Osteoblast (primary cell): ENCODE measurements at regions not wholly inside any gene's neighbourhood (a gene's known extent, or its start where the extent isn't known, plus 50 kb on each side); places are given as distances from the start of the nearest gene placed in this dataset.

Experiments used
- DNase-seq: peaks from one replicate; pipeline ENCODE4 v3.0.0; 2011; ENCODE audit warnings: low spot score, mixed read lengths; ENCODE audit not compliant: insufficient read length; ENCODE audit errors: missing footprints
- H2AFZ ChIP-seq: 2 replicates; pipeline ENCODE4 v1.6.0; 2011; ENCODE audit warnings: mild to moderate bottlenecking, low read length
- H3K27ac ChIP-seq: 2 replicates; pipeline ENCODE4 v1.5.1; 2011; ENCODE audit warnings: mild to moderate bottlenecking, low read depth, low read length, moderate library complexity
- H3K27me3 ChIP-seq: 2 replicates; pipeline ENCODE4 v1.6.0; 2012; ENCODE audit warnings: mild to moderate bottlenecking, control low read depth, inconsistent platforms, low read length, moderate library complexity; ENCODE audit not compliant: insufficient read depth
- H3K36me3 ChIP-seq: 2 replicates; pipeline ENCODE4 v1.5.1; 2011; ENCODE audit warnings: mild to moderate bottlenecking, low read length, control low read depth, moderate library complexity; ENCODE audit not compliant: insufficient read depth
- H3K4me1 ChIP-seq: 2 replicates; pipeline ENCODE4 v1.5.1; 2011; ENCODE audit warnings: mild to moderate bottlenecking, low read length, control low read depth, moderate library complexity; ENCODE audit not compliant: insufficient read depth
- H3K4me2 ChIP-seq: 2 replicates; pipeline ENCODE4 v1.6.0; 2011; ENCODE audit warnings: mild to moderate bottlenecking, low read length; ENCODE audit not compliant: insufficient read depth
- H3K4me3 ChIP-seq: fragments of 200-600 bp; sonication (generic); 3 replicates; pipeline ENCODE4 v1.5.1; 2012; ENCODE audit warnings: mild to moderate bottlenecking, low read length, inconsistent platforms; ENCODE audit not compliant: insufficient read depth
- H3K79me2 ChIP-seq: 2 replicates; pipeline ENCODE4 v1.6.0; 2012; ENCODE audit warnings: mild to moderate bottlenecking, low read length, control low read depth, inconsistent platforms; ENCODE audit not compliant: insufficient read depth
- H3K9me3 ChIP-seq: 2 replicates; pipeline ENCODE4 v1.5.1; 2011; ENCODE audit warnings: low read depth, low read length, control low read depth
- H4K20me1 ChIP-seq: 2 replicates; pipeline ENCODE4 v1.6.0; 2012; ENCODE audit warnings: mild to moderate bottlenecking, low read length, control low read depth; ENCODE audit not compliant: insufficient read depth
- CTCF ChIP-seq: IDR thresholded peaks from 2 replicates; pipeline ENCODE4 v1.5.1; 2011; ENCODE audit warnings: mild to moderate bottlenecking, low read depth, low read length, moderate library complexity; ENCODE audit errors: extremely low read depth

GRCh38 chr10:120387326-120387725 lies 69.7 kb upstream of the PLPP4 start:
- Histone ChIP-seq H3K4me2 (peak overlapping the region; percentile 60), H3K36me3 (no peaks in the 10 kb centered on the region), H4K20me1 (no peaks in the 10 kb centered on the region), H3K9me3 (no peaks in the 10 kb centered on the region), H3K79me2 (no peaks in the 10 kb centered on the region), H3K27ac (peak overlapping the region; percentile 66), H3K4me1 (peaks cover 10% of the 10 kb centered on the region), H2AFZ (no peak overlapping the region), H3K27me3 (no peaks in the 10 kb centered on the region), H3K4me3 (peak overlapping the region; percentile 29)
- peak; percentile 63 for DNase-seq
- TF ChIP-seq CTCF, result no peak

GRCh38 chr10:120392245-120392644 lies 64.8 kb upstream of the PLPP4 start:
- Histone ChIP-seq H3K4me2 (no peak overlapping the region), H3K27ac (no peak overlapping the region), H3K27me3 (no peaks in the 10 kb centered on the region), H2AFZ (no peak overlapping the region), H3K36me3 (no peaks in the 10 kb centered on the region), H3K4me1 (peaks cover 8% of the 10 kb centered on the region), H4K20me1 (no peaks in the 10 kb centered on the region), H3K9me3 (no peaks in the 10 kb centered on the region), H3K4me3 (no peak overlapping the region), H3K79me2 (no peaks in the 10 kb centered on the region)
- no peak for DNase-seq
- TF ChIP-seq CTCF, result no peak

GRCh38 chr10:120392671-120393079 lies 64.4 kb upstream of the PLPP4 start:
- DNase-seq, result no peak

GRCh38 chr10:120394446-120394845 lies 62.6 kb upstream of the PLPP4 start:
- peaks cover 3% of the 10 kb centered on the region for H3K4me1 ChIP-seq
- no peak overlapping the region for H3K4me2 ChIP-seq
- no peak overlapping the region for H2AFZ ChIP-seq
- no peaks in the 10 kb centered on the region for H3K36me3 ChIP-seq
- no peaks in the 10 kb centered on the region for H4K20me1 ChIP-seq
- DNase-seq, result no peak
- no peak for TF ChIP-seq CTCF
- no peak overlapping the region for H3K4me3 ChIP-seq
- H3K79me2 ChIP-seq, result no peaks in the 10 kb centered on the region
- no peaks in the 10 kb centered on the region for H3K9me3 ChIP-seq
- no peak overlapping the region for H3K27ac ChIP-seq
- H3K27me3 ChIP-seq, result no peaks in the 10 kb centered on the region

More at GRCh38 chr10:120392671-120393079, 64.4 kb upstream of the PLPP4 start:
- Histone ChIP-seq H4K20me1 (no peaks in the 10 kb centered on the region), H3K4me2 (no peak overlapping the region), H3K4me1 (peaks cover 3% of the 10 kb centered on the region), H3K4me3 (no peak overlapping the region), H3K27ac (no peak overlapping the region), H2AFZ (no peak overlapping the region), H3K9me3 (no peaks in the 10 kb centered on the region), H3K79me2 (no peaks in the 10 kb centered on the region), H3K27me3 (no peaks in the 10 kb centered on the region), H3K36me3 (no peaks in the 10 kb centered on the region)
- TF ChIP-seq CTCF, result no peak
